ENCODE measurements at regions not wholly inside any gene's neighbourhood (a gene's known extent, or its start where the extent isn't known, plus 50 kb on each side); places are given as distances from the start of the nearest gene placed in this dataset.
"Not testable (repeated sequence)": the region's sequence is repeated elsewhere in the genome, so short reads cannot be mapped to it uniquely, and the experiment has no call there.

DNA sequence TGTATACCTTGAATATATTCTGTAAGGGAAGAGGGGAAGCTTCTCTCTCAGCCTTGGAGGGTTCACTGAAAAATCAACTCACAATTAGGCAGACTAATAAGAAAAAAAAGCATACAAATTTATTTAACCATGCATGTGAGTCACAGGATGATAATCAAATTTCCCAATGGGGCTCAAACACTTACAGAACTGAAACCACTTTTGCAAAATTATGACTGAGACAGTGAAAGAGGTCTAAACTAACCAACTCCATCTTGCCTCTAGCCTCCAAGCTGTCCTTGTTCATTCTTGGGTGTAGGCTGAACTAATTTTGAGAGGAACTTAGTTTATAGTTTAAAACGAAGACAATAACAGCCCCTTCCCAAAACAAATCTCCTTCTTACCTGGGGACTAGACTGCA, 618.3 kb upstream of the AUTS2 start:
- no peak overlapping the region for H3K4me3 ChIP-seq (ENCODE audit: low read depth, low read length)
- TF ChIP-seq, protein P1, sequence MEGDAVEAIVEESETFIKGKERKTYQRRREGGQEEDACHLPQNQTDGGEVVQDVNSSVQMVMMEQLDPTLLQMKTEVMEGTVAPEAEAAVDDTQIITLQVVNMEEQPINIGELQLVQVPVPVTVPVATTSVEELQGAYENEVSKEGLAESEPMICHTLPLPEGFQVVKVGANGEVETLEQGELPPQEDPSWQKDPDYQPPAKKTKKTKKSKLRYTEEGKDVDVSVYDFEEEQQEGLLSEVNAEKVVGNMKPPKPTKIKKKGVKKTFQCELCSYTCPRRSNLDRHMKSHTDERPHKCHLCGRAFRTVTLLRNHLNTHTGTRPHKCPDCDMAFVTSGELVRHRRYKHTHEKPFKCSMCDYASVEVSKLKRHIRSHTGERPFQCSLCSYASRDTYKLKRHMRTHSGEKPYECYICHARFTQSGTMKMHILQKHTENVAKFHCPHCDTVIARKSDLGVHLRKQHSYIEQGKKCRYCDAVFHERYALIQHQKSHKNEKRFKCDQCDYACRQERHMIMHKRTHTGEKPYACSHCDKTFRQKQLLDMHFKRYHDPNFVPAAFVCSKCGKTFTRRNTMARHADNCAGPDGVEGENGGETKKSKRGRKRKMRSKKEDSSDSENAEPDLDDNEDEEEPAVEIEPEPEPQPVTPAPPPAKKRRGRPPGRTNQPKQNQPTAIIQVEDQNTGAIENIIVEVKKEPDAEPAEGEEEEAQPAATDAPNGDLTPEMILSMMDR (IDR thresholded peaks at IDR 0.05; ENCODE audit: insufficient read depth, low read depth, low read length, missing control alignments) = no peak
- no peak for DNase-seq (ENCODE audit: low read depth)

DNA sequence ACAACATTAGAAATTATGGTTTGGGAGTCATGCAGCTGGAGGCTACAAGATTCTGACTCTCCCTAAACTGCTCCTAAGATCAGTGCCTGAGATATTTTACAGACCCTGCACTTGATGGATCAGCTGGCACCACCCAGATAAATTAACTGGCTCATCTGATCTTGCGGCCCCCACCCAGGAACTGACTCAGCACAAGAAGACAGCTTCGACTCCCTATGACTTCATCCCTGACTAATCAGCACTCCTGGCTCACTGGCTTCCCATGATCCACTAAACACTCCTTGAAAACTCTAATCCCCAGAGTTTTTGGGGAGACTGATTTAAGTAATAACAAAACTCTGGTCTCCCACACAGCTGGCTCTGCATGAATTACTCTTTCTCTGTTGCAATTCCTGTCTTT, 617.8 kb upstream of the AUTS2 start:
- not testable (repeated sequence) for DNase-seq (ENCODE audit: low read depth); H3K4me3 ChIP-seq (ENCODE audit: low read depth, low read length)

GRCh38 chr7:68984306-68984705, 614.0 kb upstream of the AUTS2 start:
- TF ChIP-seq, protein P1 (IDR thresholded peaks at IDR 0.05; ENCODE audit: insufficient read depth, low read depth, low read length, missing control alignments) = no peak
- no peak for DNase-seq (ENCODE audit: low read depth)
- no peak overlapping the region for H3K4me3 ChIP-seq (ENCODE audit: low read depth, low read length)

DNA sequence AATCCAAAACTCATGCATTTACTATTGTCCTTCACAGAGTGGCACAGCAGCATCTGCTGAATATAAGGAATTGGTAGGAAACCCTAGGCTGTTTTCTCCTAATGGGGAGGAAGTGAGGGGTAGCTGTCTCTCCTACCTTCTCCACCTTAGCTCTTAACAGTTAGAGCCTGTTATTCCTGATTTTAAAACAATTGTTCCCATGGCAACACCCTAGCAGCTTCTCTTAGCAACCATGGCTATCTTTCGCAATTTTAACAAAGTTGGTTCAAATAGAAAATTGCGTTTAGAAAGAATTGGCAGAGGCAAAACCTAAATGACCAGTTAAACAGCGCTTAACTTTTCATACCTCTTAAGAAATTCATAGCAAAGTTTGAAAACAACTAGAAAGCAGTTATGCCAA, 603.4 kb upstream of the AUTS2 start:
- no peak overlapping the region for H3K4me3 ChIP-seq (ENCODE audit: low read depth, low read length)
- DNase-seq (ENCODE audit: low read depth) = no peak
- TF ChIP-seq, protein P1 (IDR thresholded peaks at IDR 0.05; ENCODE audit: insufficient read depth, low read depth, low read length, missing control alignments) = no peak

DNA sequence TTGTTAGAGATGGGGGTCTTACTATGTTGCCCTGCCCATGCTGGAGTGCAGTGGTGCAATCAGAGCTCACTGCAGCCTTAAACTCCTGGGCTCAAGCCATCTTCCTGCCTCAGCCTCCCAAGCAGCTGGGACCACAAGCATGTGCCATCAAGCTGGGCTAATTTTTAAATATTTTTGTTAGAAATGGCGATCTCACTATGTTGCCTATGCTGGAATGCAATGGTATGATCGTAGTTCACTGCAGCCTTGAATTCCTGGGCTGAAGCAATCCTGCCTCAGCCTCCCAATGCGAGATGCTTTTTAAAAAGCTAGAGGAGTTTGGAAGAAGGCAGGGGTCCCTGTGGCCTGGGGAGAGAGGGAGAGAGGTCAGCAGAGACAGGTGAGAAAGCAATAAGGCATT, 600.1 kb upstream of the AUTS2 start:
- H3K4me3 ChIP-seq (ENCODE audit: low read depth, low read length) = no peak overlapping the region
- no peak for DNase-seq (ENCODE audit: low read depth)
- TF ChIP-seq, protein P1 (IDR thresholded peaks at IDR 0.05; ENCODE audit: insufficient read depth, low read depth, low read length, missing control alignments) = no peak

- no peak for DNase-seq (ENCODE audit: low read depth)
- TF ChIP-seq, protein P1 (IDR thresholded peaks at IDR 0.05; ENCODE audit: insufficient read depth, low read depth, low read length, missing control alignments) = no peak
- H3K4me3 ChIP-seq (ENCODE audit: low read depth, low read length) = no peak overlapping the region
Observed at GRCh38 chr7:69002416-69002815, 595.9 kb upstream of the AUTS2 start.

- no peak for DNase-seq (ENCODE audit: low read depth)
- H3K4me3 ChIP-seq (ENCODE audit: low read depth, low read length) = no peak overlapping the region
- TF ChIP-seq, protein P1 (IDR thresholded peaks at IDR 0.05; ENCODE audit: insufficient read depth, low read depth, low read length, missing control alignments) = no peak
Observed at GRCh38 chr7:69012149-69012548, 586.1 kb upstream of the AUTS2 start.

Measured in GM12865 (cell line).